ENCODE measurements at regions not wholly inside any gene's neighbourhood (a gene's known extent, or its start where the extent isn't known, plus 50 kb on each side); places are given as distances from the start of the nearest gene placed in this dataset.

DNA sequence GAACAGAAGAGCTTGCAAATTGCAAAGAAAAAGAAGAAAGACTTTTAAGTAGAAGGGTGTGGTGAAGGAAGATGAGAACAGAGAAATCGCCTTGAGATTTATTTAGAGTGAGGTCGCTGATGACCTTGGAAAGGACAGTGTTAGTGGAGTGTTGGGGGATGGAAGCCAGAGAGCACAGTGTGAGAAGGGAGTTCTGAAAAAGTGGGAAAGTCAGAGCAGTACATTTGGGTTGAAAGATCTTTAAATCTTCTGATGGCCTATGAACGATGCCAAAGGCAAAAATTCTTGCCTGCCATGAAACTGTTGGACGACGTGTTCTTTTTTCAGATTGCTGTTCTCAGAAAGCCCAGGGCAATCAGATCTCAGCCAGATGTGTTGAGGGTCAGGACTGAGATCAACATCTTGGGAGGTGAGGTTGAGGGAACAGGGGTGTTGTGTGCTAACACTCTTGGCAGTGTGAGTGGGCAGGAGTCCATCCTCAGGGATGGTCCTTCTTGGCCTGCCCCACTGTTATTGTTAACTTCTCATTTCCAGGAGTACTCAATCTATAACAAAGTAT lies 330.1 kb downstream of the MAP2K6 start:
- TF ChIP-seq, protein P1, sequence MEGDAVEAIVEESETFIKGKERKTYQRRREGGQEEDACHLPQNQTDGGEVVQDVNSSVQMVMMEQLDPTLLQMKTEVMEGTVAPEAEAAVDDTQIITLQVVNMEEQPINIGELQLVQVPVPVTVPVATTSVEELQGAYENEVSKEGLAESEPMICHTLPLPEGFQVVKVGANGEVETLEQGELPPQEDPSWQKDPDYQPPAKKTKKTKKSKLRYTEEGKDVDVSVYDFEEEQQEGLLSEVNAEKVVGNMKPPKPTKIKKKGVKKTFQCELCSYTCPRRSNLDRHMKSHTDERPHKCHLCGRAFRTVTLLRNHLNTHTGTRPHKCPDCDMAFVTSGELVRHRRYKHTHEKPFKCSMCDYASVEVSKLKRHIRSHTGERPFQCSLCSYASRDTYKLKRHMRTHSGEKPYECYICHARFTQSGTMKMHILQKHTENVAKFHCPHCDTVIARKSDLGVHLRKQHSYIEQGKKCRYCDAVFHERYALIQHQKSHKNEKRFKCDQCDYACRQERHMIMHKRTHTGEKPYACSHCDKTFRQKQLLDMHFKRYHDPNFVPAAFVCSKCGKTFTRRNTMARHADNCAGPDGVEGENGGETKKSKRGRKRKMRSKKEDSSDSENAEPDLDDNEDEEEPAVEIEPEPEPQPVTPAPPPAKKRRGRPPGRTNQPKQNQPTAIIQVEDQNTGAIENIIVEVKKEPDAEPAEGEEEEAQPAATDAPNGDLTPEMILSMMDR (IDR thresholded peaks at IDR 0.05), result no peak
- no peak for TF ChIP-seq POLR2A (IDR thresholded peaks at IDR 0.05)
- no peak for TF ChIP-seq EP300 (IDR thresholded peaks at IDR 0.05)

Data from upper lobe of left lung (tissue), 4 donors.